ENCODE measurements at regions not wholly inside any gene's neighbourhood (a gene's known extent, or its start where the extent isn't known, plus 50 kb on each side); places are given as distances from the start of the nearest gene placed in this dataset.

DNA sequence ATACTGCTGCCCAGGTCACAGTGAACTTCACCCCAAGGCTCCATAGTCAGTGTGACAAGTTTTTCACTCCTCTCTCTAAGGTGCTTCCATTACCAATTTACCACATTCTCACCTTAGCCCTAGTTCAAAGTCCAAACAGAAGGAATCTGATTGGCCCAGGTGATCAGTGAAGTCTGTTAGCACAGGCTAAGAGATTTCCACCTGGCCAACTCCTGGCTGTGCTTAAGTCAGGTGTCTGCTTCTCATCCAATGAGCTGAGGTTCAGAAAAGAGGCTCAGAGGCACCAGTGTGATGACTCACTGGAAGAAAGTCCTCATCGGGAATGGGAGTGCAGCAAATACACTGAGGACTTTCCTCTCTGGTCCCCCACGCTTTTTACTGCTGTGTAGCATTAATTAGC lies 164.4 kb upstream of the MGAT5 start:
- Histone ChIP-seq H4K20me1 (ENCODE audit: control insufficient read depth, extremely low read depth, insufficient read depth, low read length) (no peaks in the 10 kb centered on the region), H3K9ac (ENCODE audit: insufficient read depth, low read length) (no peak overlapping the region), H3K4me3 (replicated peaks in 1 of 4; ENCODE audit: control extremely low read depth in 1 of 4, insufficient read depth in 1 of 4, low read depth in 3 of 4, low read length in 4 of 4) (no peak overlapping the region), H2AFZ (ENCODE audit: low read length) (no peak overlapping the region), H3K36me3 (ENCODE audit: control insufficient read depth, insufficient read depth, low read length) (no peaks in the 10 kb centered on the region), H3K27ac (ENCODE audit: insufficient read depth, low read length) (no peak overlapping the region), H3K9me3 (ENCODE audit: control insufficient read depth, insufficient read depth, low read depth, low read length) (no peaks in the 10 kb centered on the region), H3K4me2 (ENCODE audit: extremely low read depth, insufficient read depth, low read length) (no peak overlapping the region), H3K27me3 (ENCODE audit: control insufficient read depth, insufficient read depth, low read length) (no peaks in the 10 kb centered on the region), H3K4me1 (ENCODE audit: control insufficient read depth, extremely low read depth, insufficient read depth, low read length) (no peaks in the 10 kb centered on the region), H3K79me2 (ENCODE audit: control insufficient read depth, insufficient read depth, low read length) (no peaks in the 10 kb centered on the region)
- no peak for DNase-seq (ENCODE audit: low read depth in 2 of 2)
- TF ChIP-seq, protein P1, sequence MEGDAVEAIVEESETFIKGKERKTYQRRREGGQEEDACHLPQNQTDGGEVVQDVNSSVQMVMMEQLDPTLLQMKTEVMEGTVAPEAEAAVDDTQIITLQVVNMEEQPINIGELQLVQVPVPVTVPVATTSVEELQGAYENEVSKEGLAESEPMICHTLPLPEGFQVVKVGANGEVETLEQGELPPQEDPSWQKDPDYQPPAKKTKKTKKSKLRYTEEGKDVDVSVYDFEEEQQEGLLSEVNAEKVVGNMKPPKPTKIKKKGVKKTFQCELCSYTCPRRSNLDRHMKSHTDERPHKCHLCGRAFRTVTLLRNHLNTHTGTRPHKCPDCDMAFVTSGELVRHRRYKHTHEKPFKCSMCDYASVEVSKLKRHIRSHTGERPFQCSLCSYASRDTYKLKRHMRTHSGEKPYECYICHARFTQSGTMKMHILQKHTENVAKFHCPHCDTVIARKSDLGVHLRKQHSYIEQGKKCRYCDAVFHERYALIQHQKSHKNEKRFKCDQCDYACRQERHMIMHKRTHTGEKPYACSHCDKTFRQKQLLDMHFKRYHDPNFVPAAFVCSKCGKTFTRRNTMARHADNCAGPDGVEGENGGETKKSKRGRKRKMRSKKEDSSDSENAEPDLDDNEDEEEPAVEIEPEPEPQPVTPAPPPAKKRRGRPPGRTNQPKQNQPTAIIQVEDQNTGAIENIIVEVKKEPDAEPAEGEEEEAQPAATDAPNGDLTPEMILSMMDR (conservative IDR thresholded peaks at IDR 0.05 in 1 of 2, IDR thresholded peaks at IDR 0.05 in 1 of 2; ENCODE audit: low read depth in 1 of 2, low read length in 2 of 2): no peak
- TF ChIP-seq EZH2 (IDR thresholded peaks at IDR 0.05; ENCODE audit: low read length, missing control alignments): no peak

DNA sequence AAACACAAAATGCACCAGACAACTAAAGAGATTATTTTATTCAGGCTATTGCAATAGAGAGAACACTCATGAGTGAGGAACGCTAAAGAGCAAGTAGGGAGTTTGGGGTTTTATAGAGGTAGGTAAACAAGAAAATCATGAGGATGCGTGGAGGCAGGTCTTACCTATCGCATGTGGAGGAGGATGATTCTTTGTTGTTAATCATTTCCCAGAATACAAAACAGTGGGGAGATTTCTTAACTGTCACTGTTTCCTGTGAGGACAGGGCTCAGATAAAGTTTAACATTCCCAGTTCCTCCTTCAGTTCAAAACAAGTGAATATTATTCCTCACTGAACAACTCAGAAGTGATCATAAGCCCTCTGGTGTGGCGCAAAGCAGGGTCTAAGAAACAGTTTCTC lies 156.1 kb upstream of the MGAT5 start:
- Histone ChIP-seq H3K9ac (ENCODE audit: insufficient read depth, low read length) (no peak overlapping the region), H3K4me1 (ENCODE audit: control insufficient read depth, extremely low read depth, insufficient read depth, low read length) (no peaks in the 10 kb centered on the region), H3K9me3 (ENCODE audit: control insufficient read depth, insufficient read depth, low read depth, low read length) (no peaks in the 10 kb centered on the region), H3K27me3 (ENCODE audit: control insufficient read depth, insufficient read depth, low read length) (no peaks in the 10 kb centered on the region), H3K79me2 (ENCODE audit: control insufficient read depth, insufficient read depth, low read length) (no peaks in the 10 kb centered on the region), H4K20me1 (ENCODE audit: control insufficient read depth, extremely low read depth, insufficient read depth, low read length) (no peaks in the 10 kb centered on the region), H2AFZ (ENCODE audit: low read length) (no peak overlapping the region), H3K4me3 (replicated peaks in 1 of 4; ENCODE audit: control extremely low read depth in 1 of 4, insufficient read depth in 1 of 4, low read depth in 3 of 4, low read length in 4 of 4) (no peak overlapping the region), H3K4me2 (ENCODE audit: extremely low read depth, insufficient read depth, low read length) (no peak overlapping the region), H3K27ac (ENCODE audit: insufficient read depth, low read length) (no peak overlapping the region), H3K36me3 (ENCODE audit: control insufficient read depth, insufficient read depth, low read length) (no peaks in the 10 kb centered on the region)
- DNase-seq (ENCODE audit: low read depth in 2 of 2): no peak
- TF ChIP-seq, protein P1 (conservative IDR thresholded peaks at IDR 0.05 in 1 of 2, IDR thresholded peaks at IDR 0.05 in 1 of 2; ENCODE audit: low read depth in 1 of 2, low read length in 2 of 2): no peak
- TF ChIP-seq EZH2 (IDR thresholded peaks at IDR 0.05; ENCODE audit: low read length, missing control alignments): no peak

DNA sequence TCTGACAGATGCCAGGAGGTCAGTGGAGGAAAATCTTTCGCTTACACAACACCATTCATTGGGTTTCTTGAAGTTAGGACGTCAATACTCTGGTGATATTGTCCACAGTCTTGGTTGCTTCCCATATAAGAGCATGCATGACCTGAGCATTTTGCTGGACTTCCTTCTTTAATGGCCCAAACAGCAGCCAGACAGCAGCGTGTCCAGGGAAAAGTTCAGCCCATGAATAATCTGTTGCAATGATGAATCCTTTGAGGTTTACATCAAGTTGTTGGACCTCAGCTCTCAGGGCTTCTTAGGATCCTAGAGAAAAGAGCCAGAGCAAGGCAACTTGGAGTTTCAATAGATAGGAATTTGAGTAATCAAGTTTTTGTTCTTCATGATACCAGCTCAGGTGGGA lies 155.6 kb upstream of the MGAT5 start:
- H3K27me3 ChIP-seq (ENCODE audit: control insufficient read depth, insufficient read depth, low read length): no peaks in the 10 kb centered on the region
- TF ChIP-seq EZH2 (IDR thresholded peaks at IDR 0.05; ENCODE audit: low read length, missing control alignments): no peak
- TF ChIP-seq, protein P1 (conservative IDR thresholded peaks at IDR 0.05 in 1 of 2, IDR thresholded peaks at IDR 0.05 in 1 of 2; ENCODE audit: low read depth in 1 of 2, low read length in 2 of 2): no peak
- no peaks in the 10 kb centered on the region for H3K9me3 ChIP-seq (ENCODE audit: control insufficient read depth, insufficient read depth, low read depth, low read length)
- DNase-seq (ENCODE audit: low read depth in 2 of 2): no peak
- no peaks in the 10 kb centered on the region for H3K79me2 ChIP-seq (ENCODE audit: control insufficient read depth, insufficient read depth, low read length)
- H3K4me2 ChIP-seq (ENCODE audit: extremely low read depth, insufficient read depth, low read length): no peak overlapping the region
- H2AFZ ChIP-seq (ENCODE audit: low read length): no peak overlapping the region
- no peak overlapping the region for H3K27ac ChIP-seq (ENCODE audit: insufficient read depth, low read length)
- no peak overlapping the region for H3K9ac ChIP-seq (ENCODE audit: insufficient read depth, low read length)
- H3K36me3 ChIP-seq (ENCODE audit: control insufficient read depth, insufficient read depth, low read length): no peaks in the 10 kb centered on the region
- H3K4me1 ChIP-seq (ENCODE audit: control insufficient read depth, extremely low read depth, insufficient read depth, low read length): no peaks in the 10 kb centered on the region
- H4K20me1 ChIP-seq (ENCODE audit: control insufficient read depth, extremely low read depth, insufficient read depth, low read length): no peaks in the 10 kb centered on the region
- no peak overlapping the region for H3K4me3 ChIP-seq (replicated peaks in 1 of 4; ENCODE audit: control extremely low read depth in 1 of 4, insufficient read depth in 1 of 4, low read depth in 3 of 4, low read length in 4 of 4)
